Loucy (cell line): ENCODE measurements at regions not wholly inside any gene's neighbourhood (a gene's known extent, or its start where the extent isn't known, plus 50 kb on each side); places are given as distances from the start of the nearest gene placed in this dataset.

Source experiments
- CTCF ChIP-seq: fragments of 200-600 bp; sonication (generic); conservative IDR thresholded peaks from 2 replicates; pipeline ENCODE4 v1.5.1; 2014; ENCODE audit warnings: mild to moderate bottlenecking, antibody characterized with exemption, low read length
- EZH2phosphoT487 ChIP-seq: fragments of 200-600 bp; IDR thresholded peaks from 2 replicates; pipeline ENCODE4 v1.6.1; 2018; ENCODE audit warnings: antibody characterized with exemption, mild to moderate bottlenecking, moderate library complexity, borderline replicate concordance

GRCh38 chr5:144108131-144108530 is 62.3 kb downstream of the YIPF5 start:
- TF ChIP-seq CTCF = no peak
- TF ChIP-seq EZH2phosphoT487 = no peak
